GM12878 (cell line): ENCODE measurements at regions not wholly inside any gene's neighbourhood (a gene's known extent, or its start where the extent isn't known, plus 50 kb on each side); places are given as distances from the start of the nearest gene placed in this dataset.

Experiments used
- ATAC-seq: fragments of 200-7000 bp; cut with Tn5 transposase; 3 replicates; pipeline ENCODE4 v1.9.1; 2020; ENCODE audit warnings: mild to moderate bottlenecking, moderate library complexity
- BruUV-seq: library from RNA; stranded (reverse); fragments of 400-500 nt; replicated peaks from 2 replicates; lab custom pipeline; 2021; lab: Mats Ljungman, UMichigan
- CTCF ChIA-PET: fragments of 300-600 bp; sonication (Branson Sonifier 250); formaldehyde crosslinking; extraction: SDS; loops from one replicate; lab custom pipeline; 2021; ENCODE audit warnings: inconsistent platforms; lab: Yijun Ruan, JAX
- POLR2A ChIA-PET: fragments of 350-600 bp; formaldehyde crosslinking; extraction: SDS; loops from one replicate; lab custom pipeline; 2021; ENCODE audit warnings: inconsistent platforms; lab: Charles Lee
- RAD21 ChIA-PET: fragments of 300-600 bp; sonication (Branson Sonifier 250); formaldehyde crosslinking; loops from one replicate; lab custom pipeline; 2023; ENCODE audit warnings: antibody characterized with exemption; ENCODE audit not compliant: unreplicated experiment; lab: Charles Lee
- SMC1A ChIA-PET: fragments of 300-600 bp; sonication (Branson Sonifier 250); formaldehyde crosslinking; loops from one replicate; lab custom pipeline; 2023; ENCODE audit not compliant: unreplicated experiment, uncharacterized antibody; lab: Charles Lee
- DNase-seq: peaks from one replicate; pipeline ENCODE4 v3.0.0-alpha.2; 2011; ENCODE audit warnings: low read depth, low spot score
- FAIRE-seq: peaks from 3 replicates; lab custom pipeline; 2011; peaks lifted over from hg19 to GRCh38; lab: Jason Lieb, UNC
- H2AFZ ChIP-seq: 2 replicates; pipeline ENCODE4 v1.6.0; 2011; ENCODE audit warnings: low read depth, low read length, control low read depth; ENCODE audit not compliant: control insufficient read depth
- H3K27ac ChIP-seq: 2 replicates; pipeline ENCODE4 v1.5.1; 2011; ENCODE audit warnings: control low read depth; ENCODE audit not compliant: control insufficient read depth, insufficient read depth
- H3K27me3 ChIP-seq, 2 experiments: replicated peaks in 1 of 2; 2 replicates each; pipeline versions ENCODE4 v1.6.0 to v1.6.1; 2011; ENCODE audit warnings: low read length in 1 of 2; ENCODE audit not compliant: control insufficient read depth in 2 of 2, insufficient read depth in 2 of 2
- H3K36me3 ChIP-seq, 2 experiments: 2 replicates each; pipeline ENCODE4 v1.5.1; 2011; ENCODE audit warnings: low read length in 1 of 2; ENCODE audit not compliant: control insufficient read depth in 2 of 2, insufficient read depth in 2 of 2
- H3K4me1 ChIP-seq: 2 replicates; pipeline ENCODE4 v1.6.1; 2011; ENCODE audit warnings: mild to moderate bottlenecking, low read length, moderate library complexity, mixed read lengths; ENCODE audit not compliant: control insufficient read depth, insufficient read depth
- H3K4me2 ChIP-seq: 2 replicates; pipeline ENCODE4 v1.6.0; 2011; ENCODE audit warnings: control low read depth; ENCODE audit not compliant: control insufficient read depth, insufficient read depth
- H3K4me3 ChIP-seq: fragments of 200-600 bp; sonication (generic); 2 replicates; pipeline ENCODE4 v1.5.1; 2016
- H3K79me2 ChIP-seq: 2 replicates; pipeline ENCODE4 v1.6.0; 2011; ENCODE audit warnings: low read length; ENCODE audit not compliant: control insufficient read depth, insufficient read depth
- H3K9ac ChIP-seq: 2 replicates; pipeline ENCODE4 v1.8.0; 2011; ENCODE audit warnings: low read length, control low read depth, mixed read lengths; ENCODE audit not compliant: control insufficient read depth, insufficient read depth
- H3K9me3 ChIP-seq: replicated peaks from 3 replicates; pipeline ENCODE4 v1.5.1; 2011; ENCODE audit warnings: mild to moderate bottlenecking, low read length; ENCODE audit not compliant: control insufficient read depth, insufficient read depth
- H4K20me1 ChIP-seq: 2 replicates; pipeline ENCODE4 v1.6.0; 2011; ENCODE audit not compliant: control insufficient read depth, insufficient read depth
- BACH1 ChIP-seq: fragments of 450-650 bp; IDR thresholded peaks from 2 replicates; pipeline ENCODE4 v1.6.1; 2017; ENCODE audit warnings: mild to moderate bottlenecking, borderline replicate concordance
- FOXK2 ChIP-seq: fragments of 450-650 bp; IDR thresholded peaks from 2 replicates; pipeline ENCODE4 v1.6.1; 2017; ENCODE audit warnings: mild to moderate bottlenecking, moderate library complexity
- HDGF ChIP-seq: fragments of 450-650 bp; IDR thresholded peaks from 2 replicates; pipeline ENCODE4 v1.6.1; 2016; ENCODE audit warnings: antibody characterized with exemption
- JUNB ChIP-seq: IDR thresholded peaks from 2 replicates; pipeline ENCODE4 v1.6.1; 2016; ENCODE audit warnings: antibody characterized with exemption, mild to moderate bottlenecking
- KAT2A ChIP-seq: conservative IDR thresholded peaks from 2 replicates; pipeline ENCODE4 v1.6.1; 2011; ENCODE audit warnings: low read depth, low read length; ENCODE audit not compliant: control insufficient read depth
- NFIC ChIP-seq: IDR thresholded peaks from 2 replicates; pipeline ENCODE4 v1.6.1; 2012; ENCODE audit warnings: low read depth, mild to moderate bottlenecking, inconsistent platforms, low read length, moderate library complexity
- NR2C1 ChIP-seq: fragments of 450-650 bp; IDR thresholded peaks from 2 replicates; pipeline ENCODE4 v1.6.1; 2017; ENCODE audit warnings: antibody characterized with exemption, mild to moderate bottlenecking, moderate library complexity
- SP1 ChIP-seq: IDR thresholded peaks from one replicate; pipeline ENCODE4 v1.6.1; 2011; ENCODE audit warnings: low read depth, low read length
- SREBF2 ChIP-seq: IDR thresholded peaks from 2 replicates; pipeline ENCODE4 v1.6.1; 2012; ENCODE audit warnings: mild to moderate bottlenecking, low read length
- SUZ12 ChIP-seq: fragments of 200-600 bp; sonication (generic); IDR thresholded peaks from one replicate; pipeline ENCODE4 v1.6.1; 2018; ENCODE audit warnings: antibody characterized with exemption, mild to moderate bottlenecking; ENCODE audit not compliant: unreplicated experiment
- TAF1 ChIP-seq: IDR thresholded peaks from 2 replicates; pipeline ENCODE4 v1.6.1; 2011; ENCODE audit warnings: mild to moderate bottlenecking, low read depth, low read length, borderline replicate concordance
- ZNF274 ChIP-seq: IDR thresholded peaks from one replicate; pipeline ENCODE4 v1.8.0; 2011; ENCODE audit not compliant: insufficient read length, insufficient read depth
- WGBS: methylation state at CpG from one replicate; pipeline ENCODE4 v1.1.6; 2016; ENCODE audit warnings: low lambda C conversion rate; ENCODE audit not compliant: insufficient replicate concordance, insufficient coverage; ENCODE audit errors: missing lambda C conversion rate; 5-methylcytosine and 5-hydroxymethylcytosine counted together
- in situ Hi-C: fragments of 300-500 bp; cut with MboI; formaldehyde crosslinking; loops from 9 replicates; pipeline ENCODE4 v1.14.3; 2018; ENCODE audit warnings: mixed read lengths
- intact Hi-C: fragments of 100-400 bp; cut with micrococcal nuclease; formaldehyde crosslinking; loops from one replicate; pipeline ENCODE4 v1.14.2; 2022; ENCODE audit not compliant: unreplicated experiment
- TF ChIP-seq, protein P1 (sequence below): IDR thresholded peaks from 2 replicates; pipeline ENCODE4 v1.6.1; 2012; ENCODE audit warnings: low read depth, low read length, improper control_type of control experiment
- TF ChIP-seq, protein P2 (sequence below): fragments of 150-350 bp; IDR thresholded peaks from 2 replicates; pipeline ENCODE4 v1.6.1; 2014; ENCODE audit warnings: mild to moderate bottlenecking, low read depth, low read length
- TF ChIP-seq, protein P3 (sequence below): fragments of 450-650 bp; IDR thresholded peaks from 2 replicates; pipeline ENCODE4 v1.6.1; 2014; ENCODE audit warnings: mild to moderate bottlenecking
- TF ChIP-seq, protein P4 (sequence below): IDR thresholded peaks from 2 replicates; pipeline ENCODE4 v1.6.1; 2011; ENCODE audit warnings: borderline replicate concordance, low read depth, mild to moderate bottlenecking, moderate library complexity, mixed read lengths, low read length; ENCODE audit not compliant: insufficient read depth; ENCODE audit errors: extremely low read length

DNA sequence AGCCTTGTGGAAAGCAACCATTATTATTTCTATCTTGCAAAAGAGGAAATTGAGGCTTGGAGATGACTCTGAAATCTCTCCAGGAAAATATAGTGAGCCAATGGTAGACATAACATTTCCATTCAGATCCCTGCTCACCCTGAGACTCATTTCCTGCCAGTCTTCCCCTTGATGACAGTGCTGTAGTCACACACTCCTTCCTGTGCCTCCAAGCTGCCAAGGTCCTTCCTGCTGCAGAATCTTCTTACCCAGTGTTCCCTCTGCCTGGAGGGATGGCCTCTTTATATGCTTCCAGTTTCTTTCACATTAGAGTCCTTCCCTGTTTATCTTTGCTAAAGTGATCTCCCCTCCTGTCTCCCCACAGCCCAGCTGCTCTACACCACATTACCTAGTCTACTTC, 648.1 kb downstream of the TOX3 start (continued):
- TF ChIP-seq, protein P1, sequence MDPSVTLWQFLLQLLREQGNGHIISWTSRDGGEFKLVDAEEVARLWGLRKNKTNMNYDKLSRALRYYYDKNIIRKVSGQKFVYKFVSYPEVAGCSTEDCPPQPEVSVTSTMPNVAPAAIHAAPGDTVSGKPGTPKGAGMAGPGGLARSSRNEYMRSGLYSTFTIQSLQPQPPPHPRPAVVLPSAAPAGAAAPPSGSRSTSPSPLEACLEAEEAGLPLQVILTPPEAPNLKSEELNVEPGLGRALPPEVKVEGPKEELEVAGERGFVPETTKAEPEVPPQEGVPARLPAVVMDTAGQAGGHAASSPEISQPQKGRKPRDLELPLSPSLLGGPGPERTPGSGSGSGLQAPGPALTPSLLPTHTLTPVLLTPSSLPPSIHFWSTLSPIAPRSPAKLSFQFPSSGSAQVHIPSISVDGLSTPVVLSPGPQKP, result no peak
- no peak for TF ChIP-seq JUNB

DNA sequence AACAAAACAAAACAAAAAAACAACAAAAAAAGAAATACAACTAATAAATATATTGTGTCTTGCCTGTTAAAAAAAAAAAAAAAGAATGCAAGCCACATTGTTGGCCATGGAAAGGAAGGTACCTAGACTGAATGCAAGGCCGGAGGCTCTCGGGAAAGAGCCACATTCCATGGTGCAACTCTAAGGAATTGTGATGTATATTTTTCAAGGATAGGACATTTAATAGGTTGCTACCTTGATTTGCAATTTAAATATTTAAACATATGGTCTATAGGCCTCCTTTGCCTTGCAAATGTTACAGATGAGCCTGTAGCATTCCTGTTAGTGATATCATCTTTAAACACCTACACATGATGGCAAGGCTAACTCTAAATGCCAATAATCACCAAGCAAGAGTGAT, 650.9 kb downstream of the TOX3 start:
- Histone ChIP-seq H3K27me3 (no peaks in the 10 kb centered on the region), H3K9me3 (no peaks in the 10 kb centered on the region), H2AFZ (no peak overlapping the region), H3K4me2 (no peak overlapping the region), H4K20me1 (no peaks in the 10 kb centered on the region), H3K27ac (no peak overlapping the region), H3K4me1 (no peaks in the 10 kb centered on the region), H3K4me3 (no peak overlapping the region), H3K36me3 (no peaks in the 10 kb centered on the region), H3K79me2 (no peaks in the 10 kb centered on the region), H3K9ac (no peak overlapping the region)
- no peak for ATAC-seq
- no peak for DNase-seq
- TF ChIP-seq, protein P2, sequence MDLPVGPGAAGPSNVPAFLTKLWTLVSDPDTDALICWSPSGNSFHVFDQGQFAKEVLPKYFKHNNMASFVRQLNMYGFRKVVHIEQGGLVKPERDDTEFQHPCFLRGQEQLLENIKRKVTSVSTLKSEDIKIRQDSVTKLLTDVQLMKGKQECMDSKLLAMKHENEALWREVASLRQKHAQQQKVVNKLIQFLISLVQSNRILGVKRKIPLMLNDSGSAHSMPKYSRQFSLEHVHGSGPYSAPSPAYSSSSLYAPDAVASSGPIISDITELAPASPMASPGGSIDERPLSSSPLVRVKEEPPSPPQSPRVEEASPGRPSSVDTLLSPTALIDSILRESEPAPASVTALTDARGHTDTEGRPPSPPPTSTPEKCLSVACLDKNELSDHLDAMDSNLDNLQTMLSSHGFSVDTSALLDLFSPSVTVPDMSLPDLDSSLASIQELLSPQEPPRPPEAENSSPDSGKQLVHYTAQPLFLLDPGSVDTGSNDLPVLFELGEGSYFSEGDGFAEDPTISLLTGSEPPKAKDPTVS, result no peak
- no peak for TF ChIP-seq SP1
- TF ChIP-seq KAT2A, result no peak
- TF ChIP-seq BACH1, result no peak
- no peak for TF ChIP-seq TAF1
- no peak for TF ChIP-seq NFIC
- TF ChIP-seq NR2C1, result no peak
- TF ChIP-seq FOXK2, result no peak
- TF ChIP-seq, protein P1, result no peak
- TF ChIP-seq, protein P3, sequence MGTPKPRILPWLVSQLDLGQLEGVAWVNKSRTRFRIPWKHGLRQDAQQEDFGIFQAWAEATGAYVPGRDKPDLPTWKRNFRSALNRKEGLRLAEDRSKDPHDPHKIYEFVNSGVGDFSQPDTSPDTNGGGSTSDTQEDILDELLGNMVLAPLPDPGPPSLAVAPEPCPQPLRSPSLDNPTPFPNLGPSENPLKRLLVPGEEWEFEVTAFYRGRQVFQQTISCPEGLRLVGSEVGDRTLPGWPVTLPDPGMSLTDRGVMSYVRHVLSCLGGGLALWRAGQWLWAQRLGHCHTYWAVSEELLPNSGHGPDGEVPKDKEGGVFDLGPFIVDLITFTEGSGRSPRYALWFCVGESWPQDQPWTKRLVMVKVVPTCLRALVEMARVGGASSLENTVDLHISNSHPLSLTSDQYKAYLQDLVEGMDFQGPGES, result no peak
- TF ChIP-seq HDGF, result no peak
- TF ChIP-seq SREBF2, result no peak
- TF ChIP-seq ZNF274, result no peak
- TF ChIP-seq, protein P4, sequence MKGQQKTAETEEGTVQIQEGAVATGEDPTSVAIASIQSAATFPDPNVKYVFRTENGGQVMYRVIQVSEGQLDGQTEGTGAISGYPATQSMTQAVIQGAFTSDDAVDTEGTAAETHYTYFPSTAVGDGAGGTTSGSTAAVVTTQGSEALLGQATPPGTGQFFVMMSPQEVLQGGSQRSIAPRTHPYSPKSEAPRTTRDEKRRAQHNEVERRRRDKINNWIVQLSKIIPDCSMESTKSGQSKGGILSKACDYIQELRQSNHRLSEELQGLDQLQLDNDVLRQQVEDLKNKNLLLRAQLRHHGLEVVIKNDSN, result no peak
- no peak for TF ChIP-seq SUZ12
- ChIA-PET SMC1A (no interaction called here), CTCF (no interaction called here), RAD21 (no interaction called here), POLR2A (no interaction called here)
- WGBS, result 0% methylated on average over 2 of the region's 2 CpGs
- in situ Hi-C loops (no loop called here), intact Hi-C loops (no loop called here)
- BruUV-seq, result no TSS peak
- FAIRE-seq, result no peak
